NCI-H748 (cell line): ENCODE measurements at regions not wholly inside any gene's neighbourhood (a gene's known extent, or its start where the extent isn't known, plus 50 kb on each side); places are given as distances from the start of the nearest gene placed in this dataset.

Experiments
- DNase-seq: peaks from one replicate; lab custom pipeline; 2025; ENCODE audit not compliant: unreplicated experiment; lab: John Stamatoyannopoulos, UW

GRCh38 chr13:83350569-83350968, 531.7 kb downstream of the SLITRK1 start:
- no peak for DNase-seq

- no peak for DNase-seq
Observed at GRCh38 chr13:83344518-83344917, 537.8 kb downstream of the SLITRK1 start.

GRCh38 chr13:83340170-83340569, 542.1 kb downstream of the SLITRK1 start:
- DNase-seq: peak; percentile 62

- DNase-seq: no peak
Observed at GRCh38 chr13:83333614-83334388, 548.5 kb downstream of the SLITRK1 start.

GRCh38 chr13:83332751-83333150, 549.5 kb downstream of the SLITRK1 start:
- DNase-seq: no peak

- no peak for DNase-seq
Observed at GRCh38 chr13:83327091-83327490, 555.2 kb downstream of the SLITRK1 start.

- DNase-seq: no peak
Observed at GRCh38 chr13:83325125-83325853, 557.0 kb downstream of the SLITRK1 start.

GRCh38 chr13:83311886-83312577, 570.2 kb downstream of the SLITRK1 start:
- no peak for DNase-seq

GRCh38 chr13:83298617-83299016, 583.7 kb downstream of the SLITRK1 start:
- DNase-seq: no peak

- no peak for DNase-seq
Observed at GRCh38 chr13:83297586-83298290, 584.5 kb downstream of the SLITRK1 start.

GRCh38 chr13:83295686-83296085, 586.6 kb downstream of the SLITRK1 start:
- no peak for DNase-seq

- peak; percentile 12 for DNase-seq
Observed at GRCh38 chr13:83286737-83287136, 595.5 kb downstream of the SLITRK1 start.

- DNase-seq: no peak
Observed at GRCh38 chr13:83281654-83282053, 600.6 kb downstream of the SLITRK1 start.

GRCh38 chr13:83274679-83275078, 607.6 kb downstream of the SLITRK1 start:
- DNase-seq: no peak

- no peak for DNase-seq
Observed at GRCh38 chr13:83272652-83273240, 609.5 kb downstream of the SLITRK1 start.

GRCh38 chr13:83272076-83272475, 610.2 kb downstream of the SLITRK1 start:
- DNase-seq: no peak

GRCh38 chr13:83265279-83265678, 617.0 kb downstream of the SLITRK1 start:
- DNase-seq: no peak

GRCh38 chr13:83248751-83249150, 633.5 kb downstream of the SLITRK1 start:
- DNase-seq: no peak

- DNase-seq: no peak
Observed at GRCh38 chr13:83232626-83233025, 649.6 kb downstream of the SLITRK1 start.

- DNase-seq: no peak
Observed at GRCh38 chr13:83229574-83230305, 652.5 kb downstream of the SLITRK1 start.
